ENCODE measurements at regions not wholly inside any gene's neighbourhood (a gene's known extent, or its start where the extent isn't known, plus 50 kb on each side); places are given as distances from the start of the nearest gene placed in this dataset.
"Not testable (repeated sequence)": the region's sequence is repeated elsewhere in the genome, so short reads cannot be mapped to it uniquely, and the experiment has no call there.

DNA sequence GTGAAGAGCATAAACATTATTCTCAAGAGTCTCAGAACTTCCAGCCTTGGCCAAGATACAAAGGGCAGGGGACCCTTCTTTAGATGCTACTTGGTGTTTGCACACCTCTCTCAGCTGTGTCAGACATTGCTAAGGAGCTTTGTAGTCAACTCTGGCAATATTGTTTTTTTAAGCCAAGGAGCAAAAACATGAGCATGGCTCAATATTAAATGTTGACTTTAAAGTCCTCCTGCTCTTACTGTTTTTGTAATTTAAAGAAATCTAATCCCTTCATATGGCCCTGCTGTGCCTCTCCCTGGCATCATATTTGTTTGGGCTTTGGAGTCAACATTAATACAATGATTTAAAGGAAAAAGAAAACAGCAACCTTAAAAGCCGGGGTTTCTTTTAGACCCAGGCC, 67.9 kb upstream of the TMEM170B start:
- Histone ChIP-seq H2BK120ac (ENCODE audit: low read depth, low read length) (no peak overlapping the region), H4K5ac (ENCODE audit: low read length) (no peak overlapping the region), H2AK5ac (ENCODE audit: low read length) (no peak overlapping the region), H3K4me2 (ENCODE audit: low read length) (no peak overlapping the region), H3K79me2 (ENCODE audit: control insufficient read depth, insufficient read depth, low read length) (no peaks in the 10 kb centered on the region), H3K9ac (ENCODE audit: low read length) (no peak overlapping the region), H3K56ac (ENCODE audit: low read length) (no peak overlapping the region), H3K27me3 (ENCODE audit: insufficient read depth, low read length, poor library complexity) (no peaks in the 10 kb centered on the region), H3K27ac (ENCODE audit: low read depth, low read length) (no peak overlapping the region), H4K8ac (ENCODE audit: low read depth, low read length) (no peak overlapping the region), H2BK5ac (ENCODE audit: low read length) (no peak overlapping the region), H3K4ac (ENCODE audit: low read depth, low read length) (no peak overlapping the region), H3K18ac (ENCODE audit: low read length) (no peak overlapping the region), H3K4me1 (ENCODE audit: control insufficient read depth, low read depth, low read length) (no peaks in the 10 kb centered on the region), H3K36me3 (ENCODE audit: control insufficient read depth, insufficient read depth, low read length) (no peaks in the 10 kb centered on the region), H3K79me1 (ENCODE audit: low read length) (no peaks in the 10 kb centered on the region), H3K23ac (ENCODE audit: low read length) (no peak overlapping the region), H3K4me3 (ENCODE audit: low read length) (no peak overlapping the region), H2BK15ac (replicated peaks; ENCODE audit: low read depth) (no peak overlapping the region)
- no peak for DNase-seq
- no CpG with 5 or more reads among the region's 1 CpG for WGBS (ENCODE audit: extremely low coverage, insufficient coverage, low lambda C conversion rate)

DNA sequence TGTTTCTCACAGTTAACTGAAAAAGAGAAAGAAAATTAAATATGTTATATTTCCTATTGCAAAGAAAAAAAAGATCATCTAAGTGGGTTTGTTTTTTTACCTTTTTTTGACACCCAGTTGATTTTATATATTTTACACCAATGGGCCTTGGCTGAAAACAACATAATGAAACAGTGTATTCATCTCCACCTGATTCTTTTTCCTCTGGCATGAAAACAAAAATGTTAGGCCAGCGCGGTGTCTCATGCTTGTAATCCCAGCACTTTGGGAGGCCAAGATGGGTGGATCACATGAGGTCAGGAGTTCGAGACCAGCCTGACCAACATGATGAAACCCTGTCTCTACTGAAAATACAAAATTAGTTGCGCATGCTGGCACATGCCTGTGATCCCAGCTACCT, 69.3 kb upstream of the TMEM170B start:
- H4K5ac ChIP-seq (ENCODE audit: low read length); H2BK120ac ChIP-seq (ENCODE audit: low read depth, low read length); H2AK5ac ChIP-seq (ENCODE audit: low read length); H3K23ac ChIP-seq (ENCODE audit: low read length); H2BK15ac ChIP-seq (replicated peaks; ENCODE audit: low read depth); H3K27me3 ChIP-seq (ENCODE audit: insufficient read depth, low read length, poor library complexity); H3K79me1 ChIP-seq (ENCODE audit: low read length); H3K4me1 ChIP-seq (ENCODE audit: control insufficient read depth, low read depth, low read length); H3K4ac ChIP-seq (ENCODE audit: low read depth, low read length); DNase-seq; H4K8ac ChIP-seq (ENCODE audit: low read depth, low read length); H3K79me2 ChIP-seq (ENCODE audit: control insufficient read depth, insufficient read depth, low read length); H3K4me2 ChIP-seq (ENCODE audit: low read length); H3K56ac ChIP-seq (ENCODE audit: low read length); H3K4me3 ChIP-seq (ENCODE audit: low read length); H3K36me3 ChIP-seq (ENCODE audit: control insufficient read depth, insufficient read depth, low read length); H3K18ac ChIP-seq (ENCODE audit: low read length); H2BK5ac ChIP-seq (ENCODE audit: low read length); H3K27ac ChIP-seq (ENCODE audit: low read depth, low read length); H3K9ac ChIP-seq (ENCODE audit: low read length): not testable (repeated sequence)
- whole genome bisulfite sequencing (ENCODE audit: extremely low coverage, insufficient coverage, low lambda C conversion rate), result no CpG with 5 or more reads among the region's 4 CpGs

GRCh38 chr6:11467364-11467763, 70.2 kb upstream of the TMEM170B start:
- no peaks in the 10 kb centered on the region for H3K27me3 ChIP-seq (ENCODE audit: insufficient read depth, low read length, poor library complexity)
- H3K4me2 ChIP-seq (ENCODE audit: low read length), result no peak overlapping the region
- no peak overlapping the region for H3K4me3 ChIP-seq (ENCODE audit: low read length)
- no peak overlapping the region for H2BK5ac ChIP-seq (ENCODE audit: low read length)
- no peak overlapping the region for H3K4ac ChIP-seq (ENCODE audit: low read depth, low read length)
- H3K23ac ChIP-seq (ENCODE audit: low read length), result no peak overlapping the region
- no peaks in the 10 kb centered on the region for H3K79me1 ChIP-seq (ENCODE audit: low read length)
- H2BK120ac ChIP-seq (ENCODE audit: low read depth, low read length), result no peak overlapping the region
- no peak overlapping the region for H2AK5ac ChIP-seq (ENCODE audit: low read length)
- H3K9ac ChIP-seq (ENCODE audit: low read length), result no peak overlapping the region
- H4K8ac ChIP-seq (ENCODE audit: low read depth, low read length), result no peak overlapping the region
- no peak overlapping the region for H2BK15ac ChIP-seq (replicated peaks; ENCODE audit: low read depth)
- H3K18ac ChIP-seq (ENCODE audit: low read length), result no peak overlapping the region
- H3K36me3 ChIP-seq (ENCODE audit: control insufficient read depth, insufficient read depth, low read length), result no peaks in the 10 kb centered on the region
- H4K5ac ChIP-seq (ENCODE audit: low read length), result no peak overlapping the region
- no peak overlapping the region for H3K27ac ChIP-seq (ENCODE audit: low read depth, low read length)
- no peak for DNase-seq
- H3K79me2 ChIP-seq (ENCODE audit: control insufficient read depth, insufficient read depth, low read length), result no peaks in the 10 kb centered on the region
- H3K56ac ChIP-seq (ENCODE audit: low read length), result no peak overlapping the region
- no peaks in the 10 kb centered on the region for H3K4me1 ChIP-seq (ENCODE audit: control insufficient read depth, low read depth, low read length)

GRCh38 chr6:11463398-11463780, 74.2 kb upstream of the TMEM170B start:
- Histone ChIP-seq H3K79me1 (ENCODE audit: low read length) (no peaks in the 10 kb centered on the region), H3K79me2 (ENCODE audit: control insufficient read depth, insufficient read depth, low read length) (no peaks in the 10 kb centered on the region), H3K18ac (ENCODE audit: low read length) (no peak overlapping the region), H2BK120ac (ENCODE audit: low read depth, low read length) (no peak overlapping the region), H3K4me1 (ENCODE audit: control insufficient read depth, low read depth, low read length) (no peaks in the 10 kb centered on the region), H3K4me2 (ENCODE audit: low read length) (no peak overlapping the region), H2BK5ac (ENCODE audit: low read length) (no peak overlapping the region), H3K4me3 (ENCODE audit: low read length) (no peak overlapping the region), H3K23ac (ENCODE audit: low read length) (no peak overlapping the region), H3K4ac (ENCODE audit: low read depth, low read length) (no peak overlapping the region), H4K8ac (ENCODE audit: low read depth, low read length) (no peak overlapping the region), H3K56ac (ENCODE audit: low read length) (no peak overlapping the region), H3K27me3 (ENCODE audit: insufficient read depth, low read length, poor library complexity) (no peaks in the 10 kb centered on the region), H4K5ac (ENCODE audit: low read length) (no peak overlapping the region), H3K9ac (ENCODE audit: low read length) (no peak overlapping the region), H2AK5ac (ENCODE audit: low read length) (no peak overlapping the region), H2BK15ac (replicated peaks; ENCODE audit: low read depth) (no peak overlapping the region), H3K36me3 (ENCODE audit: control insufficient read depth, insufficient read depth, low read length) (no peaks in the 10 kb centered on the region), H3K27ac (ENCODE audit: low read depth, low read length) (no peak overlapping the region)
- no CpG with 5 or more reads among the region's 4 CpGs for WGBS (ENCODE audit: extremely low coverage, insufficient coverage, low lambda C conversion rate)
- no peak for DNase-seq

DNA sequence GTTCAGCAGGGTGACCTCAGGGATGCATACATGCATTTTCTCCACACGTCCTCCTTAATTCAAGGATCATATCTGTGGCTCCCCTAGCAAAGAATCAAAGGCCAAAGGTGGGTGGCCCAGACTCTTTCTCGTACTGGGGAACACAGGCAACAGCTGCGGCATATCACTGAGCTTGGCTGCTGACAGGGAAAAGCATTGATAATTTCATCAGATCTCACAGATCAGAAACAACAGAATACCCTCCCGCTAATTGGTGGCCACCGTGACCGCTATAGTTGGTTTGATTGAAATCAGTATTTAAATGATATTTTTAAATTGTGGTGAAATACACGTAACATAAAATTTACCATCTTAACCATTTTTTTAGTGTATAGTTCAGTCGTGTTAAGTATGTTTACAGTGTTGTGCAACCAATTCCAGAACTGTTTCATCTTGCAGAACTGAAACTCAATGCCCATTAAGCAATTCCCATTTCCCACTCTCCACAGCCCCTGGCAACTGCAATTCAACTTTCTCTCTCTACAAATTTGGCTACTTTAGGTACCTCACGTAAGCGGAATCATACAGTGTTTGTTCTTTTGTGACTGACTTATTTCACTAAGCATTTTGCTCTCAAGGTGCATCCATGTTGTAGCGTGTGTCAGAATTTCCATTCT, 74.7 kb upstream of the TMEM170B start:
- Histone ChIP-seq H3K23ac (ENCODE audit: low read length) (no peak overlapping the region), H4K8ac (ENCODE audit: low read depth, low read length) (no peak overlapping the region), H2BK15ac (replicated peaks; ENCODE audit: low read depth) (no peak overlapping the region), H3K27me3 (ENCODE audit: insufficient read depth, low read length, poor library complexity) (no peaks in the 10 kb centered on the region), H4K5ac (ENCODE audit: low read length) (no peak overlapping the region), H3K4ac (ENCODE audit: low read depth, low read length) (no peak overlapping the region), H3K4me2 (ENCODE audit: low read length) (no peak overlapping the region), H3K36me3 (ENCODE audit: control insufficient read depth, insufficient read depth, low read length) (no peaks in the 10 kb centered on the region), H2BK5ac (ENCODE audit: low read length) (no peak overlapping the region), H3K79me1 (ENCODE audit: low read length) (no peaks in the 10 kb centered on the region), H3K4me3 (ENCODE audit: low read length) (no peak overlapping the region), H2AK5ac (ENCODE audit: low read length) (no peak overlapping the region), H2BK120ac (ENCODE audit: low read depth, low read length) (no peak overlapping the region), H3K27ac (ENCODE audit: low read depth, low read length) (no peak overlapping the region), H3K4me1 (ENCODE audit: control insufficient read depth, low read depth, low read length) (no peaks in the 10 kb centered on the region), H3K79me2 (ENCODE audit: control insufficient read depth, insufficient read depth, low read length) (no peaks in the 10 kb centered on the region), H3K18ac (ENCODE audit: low read length) (no peak overlapping the region), H3K9ac (ENCODE audit: low read length) (no peak overlapping the region), H3K56ac (ENCODE audit: low read length) (no peak overlapping the region)
- WGBS (ENCODE audit: extremely low coverage, insufficient coverage, low lambda C conversion rate), result no CpG with 5 or more reads among the region's 11 CpGs
- DNase-seq, result no peak

Measured in mesendoderm (in vitro differentiated cells).